Heart right ventricle (tissue), 16 donors: ENCODE measurements at regions not wholly inside any gene's neighbourhood (a gene's known extent, or its start where the extent isn't known, plus 50 kb on each side); places are given as distances from the start of the nearest gene placed in this dataset.
A peak's percentile ranks its signal among the peaks of the same experiment; 100 is the strongest.

Experiments used
- ATAC-seq, 8 donors: fragments of 200-7000 bp; cut with Tn5 transposase; one replicate each; pipeline ENCODE4 v1.9.1; 2020; ENCODE audit warnings: mild to moderate bottlenecking in 8 of 8, moderate library complexity in 8 of 8, moderate number of reproducible peaks in 1 of 8
- DNase-seq, 2 donors: peaks; one replicate each; pipeline ENCODE4 v3.0.0-alpha.2; 2020
- H3K27ac ChIP-seq, 10 donors: fragments of 200-600 bp; sonication (generic) in 2 of 10; one replicate each; pipeline versions ENCODE4 v1.5.0 to v1.8.0; 2020 to 2022; ENCODE audit warnings: mild to moderate bottlenecking in 3 of 10
- H3K27me3 ChIP-seq, 7 donors: fragments of 200-600 bp; one replicate each; pipeline ENCODE4 v1.8.0; 2021 to 2022; ENCODE audit warnings: mild to moderate bottlenecking in 2 of 7
- H3K36me3 ChIP-seq, 9 donors: fragments of 200-600 bp; sonication (generic) in 1 of 9; one replicate each; pipeline versions ENCODE4 v1.5.0 to v1.8.0; 2020 to 2022; ENCODE audit warnings: mild to moderate bottlenecking in 2 of 9
- H3K4me1 ChIP-seq, 9 donors: fragments of 200-600 bp; sonication (generic) in 1 of 9; one replicate each; pipeline versions ENCODE4 v1.5.0 to v1.8.0; 2020 to 2022; ENCODE audit warnings: mild to moderate bottlenecking in 4 of 9
- H3K4me3 ChIP-seq, 10 donors: fragments of 200-600 bp; sonication (generic) in 2 of 10; one replicate each; pipeline versions ENCODE4 v1.5.0 to v1.8.0; 2020 to 2022; ENCODE audit warnings: mild to moderate bottlenecking in 7 of 10, moderate library complexity in 2 of 10
- H3K9me3 ChIP-seq, 11 donors: fragments of 200-600 bp in 10 of 11; sonication (generic) in 2 of 11; one replicate each; pipeline versions ENCODE4 v1.5.0 to v1.8.0; 2013 to 2022; ENCODE audit warnings: mild to moderate bottlenecking in 2 of 11, control low read depth in 1 of 11, moderate library complexity in 1 of 11
- CTCF ChIP-seq, 9 donors: fragments of 200-600 bp; sonication (generic) in 2 of 9; IDR thresholded peaks; one replicate each; pipeline versions ENCODE4 v1.5.0 to v1.8.0; 2021 to 2022; ENCODE audit warnings: antibody characterized with exemption in 9 of 9, mild to moderate bottlenecking in 5 of 9, moderate library complexity in 1 of 9
- WGBS, 2 donors: extraction: QIAGEN DNeasy Blood & Tissue Kit; methylation state at CpG; one replicate each; pipeline ENCODE4 v1.1.7; 2013; ENCODE audit warnings: inconsistent platforms in 1 of 2; 5-methylcytosine and 5-hydroxymethylcytosine counted together
- intact Hi-C, 10 donors: fragments of 100-400 bp; cut with DNase I; formaldehyde crosslinking; loops; one replicate each; pipeline versions ENCODE4 v1.11.1 to v1.14.2; 2022
- donor health status: Arrhythmogenic right ventricular cardiomyopathy.
- donor health status: ischemic (EF 13 %, LVEDD 7.1; RV severe dilation, severe dysfunction).
- donor health status: healthy with polysubstance abuse.
- donor health status: DM: no; HTN: yes; CAD: no.
- donor health status: DM: no; HTN: no; CAD: no.
- donor health status: ischemic (EF 25% LVEDD 6.9; RV normal size, moderate dysfunction).
- donor health status: ischemic (EF 25% LVEDD 5.7; RV mildly dilated, moderate dysfunction).
- donor health status: healthy.
- donor health status: DM: yes; HTN: yes; CAD: no.
- donor health status: Ischemic cardiomyopathy.
- donor health status: ischemic (EF 35%, LVEDD 5.7; RV mildly dilated, moderate dysfunction).
- donor health status: nonischemic (EF 11% LVEDD 7.7; RV severe dilation, severe dysfunction).
- donor health status: DM: yes; HTN: yes; CAD: no.
- donor health status: PGD.
- donor health status: ischemic (EF 29% LVEDD 5.4; RV normal size, mild dysfunction).
- donor health status: nonischemic (EF 23%, LVEDD 6.1; RV moderate dilation, normal function).

DNA sequence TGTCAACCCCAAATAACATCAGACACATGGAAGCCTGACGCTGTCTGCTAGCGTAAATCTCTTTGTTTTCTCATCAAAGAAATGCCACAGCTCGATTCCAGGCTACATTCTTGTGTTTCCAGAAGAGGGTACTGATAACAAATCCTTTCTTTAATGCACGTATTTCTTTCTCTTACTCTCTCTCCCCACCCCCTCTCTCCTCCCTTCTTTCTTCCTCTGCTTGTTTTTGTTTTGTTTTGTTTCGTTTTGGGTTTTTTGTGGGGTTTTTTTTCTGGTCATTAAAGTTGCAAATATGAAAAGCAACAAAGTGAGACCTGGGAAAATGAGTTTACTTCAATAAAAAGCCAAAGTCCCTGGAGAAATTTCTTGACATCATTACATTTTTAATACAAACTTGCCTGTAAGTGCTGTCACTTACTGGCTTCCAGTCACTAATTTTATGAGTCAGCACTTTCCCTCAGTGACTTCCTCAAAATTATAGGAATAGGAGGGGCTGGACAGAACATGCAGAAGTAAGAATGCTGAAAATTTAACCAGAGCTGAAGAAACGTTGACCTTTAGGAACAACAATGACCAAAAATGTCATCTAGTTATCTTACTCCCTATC, 106.7 kb upstream of the NABP1 start:
- H3K4me1 ChIP-seq = peaks cover 0 to 21% (median 0%) of the 10 kb centered on the region in 9 donors
- WGBS, 2 donors = 23 to 26% methylated on average over 6 of the region's 6 CpGs
- intact Hi-C loops = no loop called here

DNA sequence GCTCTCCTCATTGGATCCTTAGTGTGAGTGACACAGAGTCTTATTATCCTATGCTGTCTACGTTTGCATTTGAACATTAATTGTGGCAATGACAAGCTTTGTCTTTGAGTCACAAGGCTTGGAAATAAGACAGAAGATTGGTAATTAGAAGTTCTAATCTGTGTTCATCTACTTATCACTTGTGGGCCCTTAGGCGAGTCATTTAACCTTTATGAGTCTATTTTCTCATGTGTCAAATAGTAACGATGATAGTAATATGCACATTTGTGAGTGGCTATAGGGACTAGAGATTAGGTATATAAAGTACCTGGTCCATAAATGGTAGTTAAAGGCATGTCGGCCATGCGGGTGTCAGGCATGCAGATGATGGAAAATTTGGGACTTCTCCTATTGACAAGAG, 105.6 kb upstream of the NABP1 start:
- Histone ChIP-seq H3K4me3 (no peak overlapping the region), H3K4me1 (peaks cover 0 to 21% (median 0%) of the 10 kb centered on the region in 9 donors), H3K9me3 (no peaks in the 10 kb centered on the region), H3K36me3 (no peaks in the 10 kb centered on the region), H3K27ac (peak overlapping the region in 1 of 10 donors; percentile 85), H3K27me3 (peaks cover 0 to 21% (median 7%) of the 10 kb centered on the region in 7 donors)
- WGBS, 2 donors = 90 to 92% methylated on average over 5 of the region's 5 CpGs
- DNase-seq (no peak), ATAC-seq (no peak)
- no peak for TF ChIP-seq CTCF (IDR thresholded peaks at IDR 0.05)
- intact Hi-C loops = no loop called here

More for the DNA sequence above, 106.7 kb upstream of the NABP1 start:
- Histone ChIP-seq H3K9me3 (no peaks in the 10 kb centered on the region), H3K27ac (peak overlapping the region in 3 of 10 donors; percentile 7 to 85 (median 22)), H3K36me3 (no peaks in the 10 kb centered on the region), H3K27me3 (peaks cover 0 to 21% (median 7%) of the 10 kb centered on the region in 7 donors), H3K4me3 (peak overlapping the region in 6 of 10 donors; percentile 2 to 31 (median 18))
- peak in 4 of 9 donors; percentile 10 to 47 (median 18) for TF ChIP-seq CTCF (IDR thresholded peaks at IDR 0.05)
- ATAC-seq = peak in 6 of 8 donors; percentile 44 to 83 (median 60)
- no peak for DNase-seq

DNA sequence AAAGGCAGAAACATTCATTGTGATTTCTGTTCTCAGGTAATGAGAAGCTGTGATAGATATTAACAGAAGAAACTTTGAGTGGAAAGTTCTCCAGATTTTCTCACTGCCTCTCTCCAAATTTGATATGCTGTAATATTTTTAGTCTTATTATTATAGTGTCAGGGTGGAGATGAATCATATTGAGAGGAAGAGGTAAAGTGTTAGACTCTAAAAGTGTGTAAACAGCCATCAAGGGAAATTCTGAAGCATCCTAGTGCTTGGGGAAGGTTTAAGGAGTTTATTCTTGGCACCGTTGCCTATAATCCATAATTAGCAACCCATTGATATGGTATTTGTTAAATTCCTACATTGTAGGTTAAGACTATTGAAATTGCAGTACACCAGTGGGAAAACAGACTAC, 104.7 kb upstream of the NABP1 start:
- Histone ChIP-seq H3K36me3 (no peaks in the 10 kb centered on the region), H3K27me3 (peaks cover 0 to 13% (median 4%) of the 10 kb centered on the region in 7 donors), H3K27ac (no peak overlapping the region), H3K4me3 (no peak overlapping the region), H3K4me1 (peaks cover 0 to 21% (median 0%) of the 10 kb centered on the region in 9 donors), H3K9me3 (no peaks in the 10 kb centered on the region)
- ATAC-seq (no peak), DNase-seq (no peak)
- WGBS, 2 donors = 77% methylated on average over 1 of the region's 1 CpG
- intact Hi-C loops = no loop called here
- TF ChIP-seq CTCF (IDR thresholded peaks at IDR 0.05) = no peak

DNA sequence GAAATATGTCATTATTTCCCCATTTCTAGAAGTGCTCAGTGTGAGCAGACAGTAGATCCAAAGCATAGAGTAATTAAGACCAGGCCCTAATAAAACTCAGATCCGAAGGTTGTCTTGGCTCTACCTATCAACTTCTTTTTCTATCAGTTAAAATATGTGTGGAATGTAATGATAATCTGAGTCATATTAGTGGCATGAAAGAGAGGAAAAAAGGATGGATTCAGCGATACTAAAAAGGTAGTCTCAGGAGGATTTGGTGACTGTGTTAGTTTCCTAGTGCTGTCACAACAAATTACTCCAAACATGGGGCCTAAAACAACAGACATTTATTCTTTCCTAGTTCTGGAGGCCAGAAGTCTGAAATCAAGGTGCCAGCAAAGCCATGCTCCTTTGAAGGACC, 103.7 kb upstream of the NABP1 start:
- H3K27me3 ChIP-seq = peaks cover 0 to 12% (median 4%) of the 10 kb centered on the region in 7 donors
- no peak overlapping the region for H3K4me3 ChIP-seq
- intact Hi-C loops = no loop called here
- 91% methylated on average over 2 of the region's 2 CpGs for WGBS, 2 donors
- no peaks in the 10 kb centered on the region for H3K9me3 ChIP-seq
- no peak overlapping the region for H3K27ac ChIP-seq
- H3K4me1 ChIP-seq = peaks cover 0 to 21% (median 0%) of the 10 kb centered on the region in 9 donors
- no peak for TF ChIP-seq CTCF (IDR thresholded peaks at IDR 0.05)
- ATAC-seq (no peak), DNase-seq (no peak)
- no peaks in the 10 kb centered on the region for H3K36me3 ChIP-seq
